Activated gamma-delta T cell (primary cell): ENCODE measurements at regions not wholly inside any gene's neighbourhood (a gene's known extent, or its start where the extent isn't known, plus 50 kb on each side); places are given as distances from the start of the nearest gene placed in this dataset.
A peak's percentile ranks its signal among the peaks of the same experiment; 100 is the strongest.
"Not testable (repeated sequence)": the region's sequence is repeated elsewhere in the genome, so short reads cannot be mapped to it uniquely, and the experiment has no call there.

ENCODE experiments used
- DNase-seq: peaks from one replicate; lab custom pipeline; 2025; lab: John Stamatoyannopoulos, UW

DNA sequence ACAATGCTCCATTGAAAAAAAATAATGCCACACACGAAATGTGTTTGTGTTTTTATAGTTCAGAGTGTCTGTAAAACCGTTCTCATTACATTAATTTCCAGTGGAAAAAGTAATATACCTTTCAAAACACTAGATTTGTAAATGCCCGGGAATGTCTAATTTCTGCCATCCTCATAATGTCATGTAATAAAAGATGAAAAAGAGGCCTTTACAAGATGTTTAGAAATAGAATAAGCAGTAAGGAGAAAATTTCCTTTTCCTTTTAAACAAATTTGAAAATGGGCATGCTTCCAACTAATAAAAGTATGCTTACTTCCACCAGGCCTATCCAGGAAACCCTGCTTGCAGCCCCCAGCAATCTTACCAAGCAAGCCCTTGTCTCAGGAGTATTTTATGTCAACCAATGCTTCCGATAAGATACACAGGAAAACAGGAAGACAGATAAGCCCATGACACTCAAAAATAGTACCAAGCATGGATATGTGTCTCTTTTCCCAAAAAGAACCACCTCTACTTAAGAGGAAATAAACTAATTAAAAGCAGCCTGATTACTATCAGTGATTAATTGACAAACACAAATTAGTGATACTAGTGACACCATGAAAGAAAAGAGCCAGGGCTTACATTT is 894.7 kb upstream of the INTU start:
- no peak for DNase-seq

DNA sequence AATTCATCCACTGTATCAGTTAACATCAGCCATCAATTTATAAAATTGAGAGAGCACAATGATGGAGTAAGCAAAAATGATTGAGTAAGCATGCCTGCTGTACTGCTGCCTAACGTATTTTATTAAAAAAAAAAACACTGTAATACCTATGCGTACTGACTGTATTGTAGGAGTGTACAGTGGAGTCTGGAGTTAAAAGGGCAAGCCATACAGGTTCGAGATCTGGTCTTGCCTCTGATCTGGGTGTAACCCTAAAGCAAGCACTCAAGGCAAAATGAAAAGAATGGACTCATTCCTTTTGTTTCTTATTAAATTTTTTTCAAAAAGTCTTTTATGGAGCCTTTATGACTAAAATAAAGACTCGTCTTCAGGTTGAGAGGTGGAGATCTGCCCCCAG is 894.2 kb upstream of the INTU start:
- DNase-seq, result no peak

DNA sequence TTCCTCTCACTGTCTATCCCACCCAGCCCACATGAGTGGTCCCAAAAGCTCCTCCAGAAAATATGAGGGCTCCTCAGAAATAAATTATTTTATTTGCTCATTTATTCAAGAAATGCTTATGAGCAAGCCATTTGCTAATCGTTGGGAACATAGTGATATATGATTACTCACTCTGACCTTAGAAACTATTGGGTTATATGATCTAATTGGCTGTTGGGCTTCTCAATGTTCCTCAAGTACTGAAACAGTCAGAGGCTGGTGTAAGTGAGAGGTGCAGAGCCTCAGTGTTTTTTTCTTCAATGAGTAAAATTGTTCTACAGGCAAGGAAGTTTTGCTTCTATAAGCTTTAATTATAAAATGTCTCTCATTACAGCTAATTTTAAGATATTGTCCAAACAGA is 893.8 kb upstream of the INTU start:
- DNase-seq, result no peak

DNA sequence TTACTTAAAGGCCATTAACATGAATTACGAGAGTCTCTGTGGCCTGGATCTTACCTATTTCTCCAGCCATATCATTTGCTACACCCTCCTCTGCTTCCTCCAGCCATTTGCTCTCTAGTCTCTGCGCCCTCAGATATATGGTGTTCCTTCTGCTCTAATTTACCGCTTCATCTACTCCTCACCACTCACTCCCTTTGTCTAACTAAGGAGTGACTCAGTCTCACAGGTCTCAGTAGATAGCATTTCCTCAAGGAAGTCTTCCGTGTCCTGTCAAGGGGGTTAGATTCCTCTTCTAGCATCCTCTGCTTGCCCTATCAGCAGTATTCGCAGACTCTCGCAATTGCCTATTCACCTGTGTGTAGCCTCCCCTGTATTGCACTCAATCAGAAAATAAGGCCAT is 892.1 kb upstream of the INTU start:
- DNase-seq, result no peak

DNA sequence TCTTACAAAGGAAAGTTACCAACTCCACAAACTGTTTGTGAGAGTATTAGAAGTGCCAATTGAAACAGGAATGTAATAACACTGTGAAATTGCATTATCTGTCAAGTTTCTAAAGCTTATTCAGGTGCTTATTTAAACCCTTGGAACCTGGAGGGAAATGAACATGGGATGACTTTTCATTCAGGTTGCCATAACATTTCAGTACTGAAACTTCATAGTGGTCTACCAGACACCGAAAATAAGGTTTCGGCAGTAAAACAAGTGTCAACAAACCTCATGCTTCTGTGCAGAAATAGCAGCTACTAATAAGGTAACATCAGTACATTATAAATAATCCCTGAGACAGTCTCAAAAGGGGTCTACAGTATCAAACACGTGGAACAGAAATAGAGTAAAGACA is 890.7 kb upstream of the INTU start:
- DNase-seq, result no peak

DNA sequence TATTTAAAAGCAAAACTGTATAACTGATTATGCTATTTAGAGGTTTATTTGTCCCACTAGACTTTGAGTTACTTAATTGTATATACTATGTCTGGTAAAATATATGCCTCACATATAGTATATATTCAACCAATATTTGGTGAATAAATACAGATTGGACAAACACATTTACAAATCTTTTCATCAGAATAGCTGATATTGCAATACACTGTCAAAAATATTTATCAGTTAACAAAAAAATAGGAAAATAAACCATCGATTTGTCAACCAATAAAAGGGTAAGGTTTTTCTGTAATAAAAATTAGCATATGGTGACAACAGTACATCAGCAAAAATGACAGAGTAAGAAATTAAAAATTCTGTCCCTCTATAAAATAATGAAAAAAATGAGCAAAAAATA is 889.9 kb upstream of the INTU start:
- DNase-seq, result no peak

DNA sequence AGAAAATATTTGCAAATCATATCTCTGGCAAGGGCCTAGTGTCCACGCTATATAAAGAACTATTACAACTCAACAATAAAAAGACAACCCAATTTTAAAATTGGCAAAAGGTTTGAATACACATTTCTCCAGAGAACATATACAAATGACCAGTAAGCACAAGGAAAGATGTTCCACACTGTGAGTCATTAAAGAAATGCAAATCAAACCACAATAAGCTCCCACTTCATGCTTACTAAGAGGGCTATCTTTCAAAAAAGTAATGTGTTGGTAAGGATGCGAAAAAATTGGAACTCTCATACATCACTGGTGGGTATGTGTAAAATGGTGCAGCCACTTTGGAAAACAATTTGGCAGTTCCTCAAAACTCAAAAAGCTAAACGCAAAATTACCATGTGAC is 884.0 kb upstream of the INTU start:
- DNase-seq, result no peak

DNA sequence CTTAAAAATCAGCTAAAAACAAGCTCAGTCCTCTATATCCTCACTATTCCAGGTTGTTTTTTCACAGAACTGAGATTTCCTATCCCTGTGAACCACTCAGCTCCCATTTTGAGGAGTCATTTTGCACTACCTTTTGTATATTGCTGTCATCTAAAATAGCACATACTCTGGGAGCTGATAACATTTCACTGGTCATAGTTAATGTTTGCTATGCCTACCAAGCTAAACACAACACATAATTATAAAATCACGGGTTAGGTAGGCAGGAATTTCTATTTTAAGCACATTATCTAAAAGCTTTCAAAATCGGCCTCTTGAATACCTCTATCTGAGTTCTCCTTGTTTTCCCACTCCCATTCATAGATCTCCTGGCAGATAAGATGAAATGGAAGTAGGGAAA is 882.0 kb upstream of the INTU start:
- no peak for DNase-seq

DNA sequence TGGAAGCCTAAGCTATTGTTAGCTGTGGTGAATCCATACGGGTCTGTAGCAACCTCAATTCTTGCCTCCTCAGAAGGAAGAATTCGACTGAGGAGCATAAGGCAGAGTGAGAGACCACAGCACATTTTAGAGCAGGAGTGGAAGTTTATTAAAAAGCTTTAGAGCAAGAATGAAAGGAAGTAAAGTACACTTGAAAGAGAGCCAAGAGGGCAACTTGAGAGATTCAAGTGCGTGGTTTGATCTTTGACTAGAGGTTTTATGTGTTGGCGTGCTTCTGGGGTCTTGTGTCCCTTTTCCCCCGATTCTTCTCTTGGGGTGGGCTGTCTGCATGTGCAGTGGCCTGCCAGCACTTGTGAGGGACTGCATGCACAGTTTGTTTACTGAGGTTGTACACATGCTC is 880.6 kb upstream of the INTU start:
- DNase-seq, result no peak

DNA sequence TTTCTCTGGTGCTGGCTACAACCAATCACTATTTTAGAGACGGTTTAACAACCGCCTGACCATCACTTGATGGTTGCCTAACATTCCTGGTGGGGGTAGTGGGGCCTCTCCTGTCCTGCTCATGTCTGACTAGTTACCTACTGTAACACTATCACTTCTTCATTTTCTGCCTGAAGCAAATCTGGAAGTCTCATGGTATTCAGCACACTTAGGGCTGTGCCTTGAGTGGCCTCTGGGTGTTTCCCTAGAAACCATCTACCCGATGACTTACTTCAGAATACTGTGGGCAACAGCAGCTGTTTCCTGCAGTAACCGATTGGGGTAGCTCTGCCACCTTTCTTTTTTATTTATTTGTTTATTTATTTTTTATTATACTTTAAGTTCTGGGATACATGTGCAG is 880.1 kb upstream of the INTU start:
- DNase-seq, result no peak

DNA sequence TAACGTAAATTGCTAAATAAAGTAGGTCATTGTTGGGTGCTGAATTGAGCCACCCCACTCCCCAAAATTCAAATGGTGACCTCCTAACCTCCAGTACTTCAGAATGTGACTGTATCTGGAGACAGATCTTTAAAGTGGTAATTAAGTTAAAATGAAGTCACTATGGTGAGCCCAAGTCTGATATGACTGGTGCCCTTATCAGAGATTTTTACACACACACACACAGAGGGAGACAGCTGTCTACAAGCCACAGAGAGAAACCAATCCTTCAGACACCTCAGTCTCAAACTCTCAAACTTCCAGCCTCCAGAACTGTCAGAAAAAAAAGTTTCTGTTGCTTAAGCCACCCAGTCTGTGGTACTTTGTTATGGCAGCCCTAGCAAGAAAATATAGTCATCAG is 879.2 kb upstream of the INTU start:
- DNase-seq, result no peak

DNA sequence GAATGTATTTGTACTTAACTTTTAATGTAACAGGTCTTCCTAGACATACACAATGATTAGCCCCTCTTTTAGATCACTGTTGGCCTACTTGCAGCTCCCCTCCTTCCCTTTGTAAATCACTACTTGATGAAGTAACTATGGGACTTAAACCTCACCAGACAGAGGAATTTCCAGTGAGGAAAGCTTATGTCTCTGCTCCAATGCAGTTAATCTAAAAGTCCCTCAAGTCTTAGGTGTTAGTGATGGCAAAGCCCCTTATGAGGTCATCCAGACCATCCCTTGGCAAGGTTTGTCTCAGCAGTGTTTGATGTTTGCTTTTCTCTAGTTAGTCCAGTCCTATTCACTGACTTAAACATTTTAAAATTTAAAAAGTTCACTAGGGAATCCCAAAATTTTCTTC is 877.3 kb upstream of the INTU start:
- DNase-seq, result no peak

DNA sequence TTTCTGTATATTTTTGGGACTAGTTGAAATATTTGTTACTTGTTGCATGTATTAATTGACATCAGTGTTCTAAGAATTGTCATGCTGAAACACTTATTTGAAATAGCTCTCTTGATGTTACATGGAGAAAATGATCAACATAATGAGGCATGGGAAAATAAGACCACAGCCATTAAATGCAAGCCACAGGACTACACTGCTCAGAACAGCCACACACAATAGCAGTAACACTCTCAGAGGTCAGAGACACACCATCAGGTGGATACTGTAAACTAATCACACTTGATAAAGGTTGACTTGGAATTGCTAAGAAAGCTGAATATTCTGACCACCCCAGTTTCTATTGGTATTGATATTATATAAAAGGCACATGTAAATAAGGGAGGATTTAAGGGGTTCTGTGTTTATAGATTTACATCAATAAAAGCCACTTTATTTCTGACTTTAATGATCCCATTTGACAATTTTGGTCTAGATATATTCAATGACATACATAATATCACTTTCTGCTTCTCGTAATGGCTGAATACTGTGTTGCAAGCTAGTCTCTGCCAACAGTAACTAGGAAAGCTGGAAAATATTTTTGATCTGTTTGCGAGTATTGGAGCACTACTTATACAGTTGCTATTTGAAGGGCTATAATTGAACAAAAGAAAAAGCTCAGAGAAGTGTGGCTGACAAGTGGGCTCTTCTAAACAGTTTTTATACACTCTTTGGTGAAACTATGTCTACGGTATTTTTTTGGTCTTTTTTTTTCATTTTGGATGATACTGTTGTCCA is 876.5 kb upstream of the INTU start:
- no peak for DNase-seq

DNA sequence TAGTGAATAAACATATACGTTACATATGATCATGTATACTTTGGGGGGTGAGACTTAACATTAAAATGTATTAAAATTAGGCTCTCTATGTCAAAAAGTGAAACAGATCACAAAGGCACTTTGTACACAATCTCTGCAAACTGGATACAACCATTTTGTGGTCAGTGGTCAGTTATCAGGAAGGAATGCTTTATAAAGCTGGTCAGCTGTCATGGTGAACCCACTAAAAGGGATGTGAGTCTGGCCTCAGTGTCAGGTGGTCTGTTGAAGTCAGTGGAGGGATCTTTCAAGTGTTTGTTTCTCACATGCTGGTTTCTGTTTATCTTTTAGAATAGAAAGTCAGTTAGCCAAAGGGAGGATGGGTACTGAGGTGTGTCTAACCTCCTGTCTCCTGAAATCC is 875.5 kb upstream of the INTU start:
- no peak for DNase-seq

DNA sequence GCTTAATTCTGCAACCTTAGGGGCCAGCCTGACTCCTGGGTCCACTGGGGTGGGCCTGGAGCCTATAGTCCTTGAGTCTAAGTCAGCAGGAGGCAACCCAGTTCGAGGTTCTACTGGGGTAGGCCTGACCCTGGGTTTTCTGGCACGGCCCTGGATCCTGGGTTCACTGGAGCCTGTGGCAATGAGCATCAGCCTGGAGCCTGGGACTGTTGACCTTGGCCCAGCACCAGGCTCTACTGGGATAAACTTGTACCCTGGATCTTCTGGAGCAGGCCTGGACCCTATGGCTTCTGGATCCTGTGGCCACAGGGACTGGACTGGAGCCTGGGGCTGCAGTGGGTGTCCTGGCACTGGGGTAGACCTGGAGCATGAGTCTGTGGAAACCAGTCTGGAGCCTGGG is 874.3 kb upstream of the INTU start:
- no peak for DNase-seq

DNA sequence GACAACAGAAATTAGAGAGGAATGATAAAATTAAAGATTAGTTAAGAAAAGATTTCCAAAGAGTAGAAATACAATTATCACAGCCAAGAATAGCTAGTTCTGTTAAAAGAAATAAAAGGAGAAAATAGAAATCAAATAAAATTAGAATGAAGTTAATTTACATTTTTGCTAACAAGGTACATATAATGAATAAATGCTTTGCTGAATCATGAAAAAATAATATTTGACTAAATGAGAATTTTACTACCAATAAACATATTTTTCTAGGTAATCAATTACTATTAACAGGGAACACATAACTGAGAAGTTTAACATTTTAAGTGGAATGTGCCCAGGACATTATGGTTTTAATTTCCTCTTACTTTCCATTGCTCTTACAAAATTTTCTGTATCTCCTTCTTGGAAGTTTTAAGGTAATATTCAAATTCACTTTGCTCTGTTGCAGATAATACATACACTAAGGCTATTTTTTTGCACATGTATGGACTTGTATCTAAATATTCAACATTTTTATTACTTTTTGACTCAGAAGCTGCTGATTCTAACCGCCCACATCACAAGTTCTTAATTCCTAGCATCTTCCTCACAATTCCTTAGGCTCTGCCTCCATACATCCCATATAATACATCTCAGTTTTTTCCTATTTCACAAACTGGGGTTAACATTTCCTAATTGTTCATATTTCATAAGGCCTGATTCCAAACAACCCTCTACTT is 870.7 kb upstream of the INTU start:
- DNase-seq, result no peak

DNA sequence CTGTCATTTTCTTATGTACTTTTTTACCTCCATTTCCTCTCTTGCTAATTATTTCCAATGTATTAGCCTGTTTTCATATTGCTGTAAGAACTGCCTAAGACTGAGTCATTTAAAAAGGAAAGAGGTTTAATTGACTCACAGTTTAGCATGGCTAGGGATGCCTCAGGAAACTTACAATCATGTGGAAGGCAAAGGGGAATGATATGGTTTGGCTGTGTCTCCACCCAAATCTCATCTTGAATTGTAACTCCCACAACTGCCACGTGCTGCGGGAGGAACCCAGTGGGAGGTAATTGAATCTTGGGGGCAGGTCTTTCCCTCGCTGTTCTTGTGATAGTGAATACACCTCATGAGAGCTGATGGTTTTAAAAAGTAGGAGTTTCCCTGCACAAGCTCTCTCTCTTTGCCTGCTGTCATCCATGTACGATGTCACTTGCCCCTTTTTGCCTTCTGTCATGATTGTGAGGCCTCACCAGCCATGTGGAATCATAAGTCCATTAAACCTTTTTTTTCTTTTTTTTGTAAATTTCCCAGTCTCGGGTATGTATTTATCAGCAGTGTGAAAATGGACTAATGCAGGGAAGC is 870.0 kb upstream of the INTU start:
- DNase-seq, result no peak

DNA sequence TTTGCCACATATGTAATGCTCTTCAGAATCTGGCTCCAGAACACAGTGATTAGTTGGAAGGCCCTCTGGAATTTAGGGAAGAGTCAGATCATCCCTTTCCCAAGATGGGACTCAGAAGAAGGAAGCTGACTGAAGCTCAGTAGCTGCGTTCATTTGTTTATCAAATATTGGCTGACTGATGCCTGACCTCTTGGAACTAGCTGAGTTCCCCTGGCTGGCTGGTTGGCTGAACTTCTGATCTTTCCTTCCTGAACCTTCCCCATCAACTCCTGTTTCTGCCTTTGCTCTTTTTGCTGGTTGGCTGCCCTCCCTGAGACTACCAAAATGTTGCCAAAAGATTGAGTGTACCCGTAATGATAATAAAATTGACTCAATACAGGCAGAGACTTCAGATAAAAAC is 866.5 kb upstream of the INTU start:
- no peak for DNase-seq

DNA sequence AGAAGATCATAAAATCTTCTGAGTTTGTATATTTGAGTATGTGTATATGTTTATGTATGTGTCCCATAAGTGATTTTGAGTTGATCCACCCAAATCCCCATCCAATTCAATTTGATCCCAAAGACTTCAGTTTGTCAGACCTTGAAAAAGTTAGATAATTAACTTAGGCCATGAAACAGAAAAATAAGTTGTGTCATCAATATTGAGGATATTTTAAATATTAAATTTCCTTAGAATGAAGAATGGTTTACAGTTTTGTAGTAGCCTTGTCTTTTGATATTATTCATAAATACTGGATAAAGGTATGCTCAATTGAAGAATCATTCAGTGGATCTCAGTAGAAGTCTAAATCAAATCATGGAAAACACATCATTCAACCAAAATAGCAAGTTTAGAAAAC is 864.4 kb upstream of the INTU start:
- DNase-seq, result no peak

DNA sequence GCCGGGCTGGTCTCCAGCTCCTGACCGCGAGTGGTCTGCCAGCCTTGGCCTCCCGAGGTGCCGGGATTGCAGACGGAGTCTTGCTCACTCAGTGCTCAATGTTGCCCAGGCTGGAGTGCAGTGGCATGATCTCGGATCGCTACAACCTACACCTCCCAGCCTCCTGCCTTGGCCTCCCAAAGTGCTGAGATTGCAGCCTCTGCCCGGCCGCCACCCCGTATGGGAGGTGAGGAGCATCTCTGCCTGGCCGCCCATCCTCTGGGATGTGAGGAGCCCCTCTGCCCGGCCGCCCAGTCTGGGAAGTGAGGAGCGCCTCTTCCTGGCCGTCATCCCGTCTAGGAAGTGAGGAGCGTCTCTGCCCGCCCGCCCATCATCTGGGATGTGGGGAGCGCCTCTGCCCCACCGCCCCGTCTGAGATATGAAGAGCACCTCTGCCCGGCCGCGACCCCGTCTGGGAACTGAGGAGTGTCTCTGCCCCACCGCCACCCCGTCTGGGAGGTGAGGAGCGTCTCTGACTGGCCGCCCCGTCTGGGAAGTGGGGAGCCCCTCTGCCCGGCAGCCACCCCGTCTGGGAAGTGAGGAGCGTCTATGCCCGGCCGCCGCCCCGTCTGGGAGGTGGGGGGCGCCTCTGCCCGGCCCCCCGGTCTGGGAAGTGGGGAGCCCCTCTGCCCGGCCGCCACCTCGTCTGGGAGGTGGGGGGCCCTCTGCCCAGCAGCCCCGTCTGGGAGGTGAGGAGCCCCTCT is 861.8 kb upstream of the INTU start:
- peak; percentile 6 for DNase-seq

DNA sequence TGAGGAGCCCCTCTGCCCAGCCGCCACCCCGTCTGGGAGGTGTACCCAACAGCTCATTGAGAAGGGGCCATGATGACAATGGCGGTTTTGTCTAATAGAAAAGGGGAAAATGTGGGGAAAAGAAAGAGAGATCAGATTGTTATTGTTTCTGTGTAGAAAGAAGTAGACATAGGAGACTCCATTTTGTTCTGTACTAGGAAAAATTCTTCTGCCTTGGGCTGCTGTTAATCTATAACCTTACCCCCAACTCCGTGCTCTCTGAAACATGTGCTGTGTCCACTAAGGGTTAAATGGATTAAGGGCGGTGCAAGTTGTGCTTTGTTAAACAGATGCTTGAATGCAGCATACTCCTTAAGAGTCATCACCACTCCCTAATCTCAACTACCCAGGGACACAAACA is 861.1 kb upstream of the INTU start:
- not testable (repeated sequence) for DNase-seq

DNA sequence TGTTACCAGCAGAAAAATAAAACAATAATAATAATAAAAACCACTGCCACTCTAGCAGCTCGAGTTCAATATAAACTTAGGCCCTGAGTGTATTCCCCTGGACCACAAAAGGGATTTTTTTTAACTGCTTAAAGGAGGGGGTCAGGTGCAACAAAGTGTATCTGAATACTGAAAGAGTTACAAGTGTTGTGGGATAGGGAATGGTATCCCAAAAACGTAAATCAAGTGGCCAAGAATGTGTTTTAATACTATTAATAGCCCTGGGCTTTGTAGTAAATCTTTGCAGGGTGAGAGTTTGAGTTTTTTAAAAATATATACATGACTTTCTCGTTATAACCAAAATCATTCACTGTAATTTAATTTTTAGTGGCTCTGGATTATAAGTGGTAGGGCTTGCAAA is 860.1 kb upstream of the INTU start:
- DNase-seq, result no peak
